ENCODE measurements at regions not wholly inside any gene's neighbourhood (a gene's known extent, or its start where the extent isn't known, plus 50 kb on each side); places are given as distances from the start of the nearest gene placed in this dataset.

- FAIRE-seq, result no peak
- TF ChIP-seq POLR2A (IDR thresholded peaks at IDR 0.05; ENCODE audit: low read depth, low read length), result no peak
- no peak for DNase-seq (ENCODE audit: insufficient read length, low spot score)
Observed at GRCh38 chr2:860259-860855, 90.3 kb upstream of the SNTG2 start.

DNA sequence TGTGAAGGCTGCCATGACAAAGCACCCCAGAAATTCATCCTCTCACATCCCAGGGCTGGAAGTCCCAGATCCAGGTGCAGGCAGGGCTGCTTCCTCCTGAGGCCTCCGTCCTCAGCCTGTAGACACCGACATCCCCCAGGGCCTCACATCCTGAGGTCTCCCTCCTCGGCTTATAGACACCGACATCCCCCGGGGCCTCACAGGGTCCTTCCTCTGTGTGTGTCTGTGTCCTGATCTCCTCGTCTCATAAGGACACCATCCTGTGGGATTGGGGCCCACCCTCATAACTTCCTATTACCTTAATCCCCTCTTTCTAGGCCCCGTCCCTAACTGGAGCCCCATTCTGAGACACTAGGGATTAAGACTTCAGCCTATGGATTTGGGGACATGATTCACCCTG, 92.0 kb upstream of the SNTG2 start:
- DNase-seq (ENCODE audit: insufficient read length, low spot score) (no peak), FAIRE-seq (no peak)
- TF ChIP-seq POLR2A (IDR thresholded peaks at IDR 0.05; ENCODE audit: low read depth, low read length), result no peak

DNA sequence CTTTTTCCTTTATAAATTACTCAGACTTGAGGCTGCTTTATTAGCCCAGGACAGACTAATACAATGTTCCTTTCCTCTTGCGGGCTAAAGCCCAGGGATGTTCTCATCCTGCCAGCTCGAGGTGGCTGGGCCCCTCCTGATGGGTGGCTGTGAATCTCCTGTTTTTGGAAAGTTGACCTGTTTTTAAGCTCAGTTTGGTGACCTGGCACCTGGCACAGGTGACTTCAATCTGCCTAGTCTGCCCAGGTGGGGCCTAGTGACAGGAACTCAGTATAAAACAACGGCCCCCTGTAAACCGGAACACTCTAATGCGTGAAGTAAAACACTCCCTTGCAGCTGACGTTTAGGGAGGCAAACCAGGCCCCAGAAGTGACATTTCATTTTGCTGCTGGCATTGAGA, 92.7 kb upstream of the SNTG2 start:
- DNase-seq (ENCODE audit: insufficient read length, low spot score) (no peak), FAIRE-seq (no peak)
- TF ChIP-seq POLR2A (IDR thresholded peaks at IDR 0.05; ENCODE audit: low read depth, low read length), result no peak

GRCh38 chr2:857081-857480, 93.6 kb upstream of the SNTG2 start:
- no peak for TF ChIP-seq POLR2A (IDR thresholded peaks at IDR 0.05; ENCODE audit: low read depth, low read length)
- DNase-seq (ENCODE audit: insufficient read length, low spot score) (no peak), FAIRE-seq (no peak)

GRCh38 chr2:856456-856855, 94.2 kb upstream of the SNTG2 start:
- no peak for DNase-seq (ENCODE audit: insufficient read length, low spot score)
- no peak for FAIRE-seq
- TF ChIP-seq POLR2A (IDR thresholded peaks at IDR 0.05; ENCODE audit: low read depth, low read length), result no peak

- DNase-seq (ENCODE audit: insufficient read length, low spot score) (no peak), FAIRE-seq (no peak)
- TF ChIP-seq POLR2A (IDR thresholded peaks at IDR 0.05; ENCODE audit: low read depth, low read length), result no peak
Observed at GRCh38 chr2:856041-856440, 94.6 kb upstream of the SNTG2 start.

DNA sequence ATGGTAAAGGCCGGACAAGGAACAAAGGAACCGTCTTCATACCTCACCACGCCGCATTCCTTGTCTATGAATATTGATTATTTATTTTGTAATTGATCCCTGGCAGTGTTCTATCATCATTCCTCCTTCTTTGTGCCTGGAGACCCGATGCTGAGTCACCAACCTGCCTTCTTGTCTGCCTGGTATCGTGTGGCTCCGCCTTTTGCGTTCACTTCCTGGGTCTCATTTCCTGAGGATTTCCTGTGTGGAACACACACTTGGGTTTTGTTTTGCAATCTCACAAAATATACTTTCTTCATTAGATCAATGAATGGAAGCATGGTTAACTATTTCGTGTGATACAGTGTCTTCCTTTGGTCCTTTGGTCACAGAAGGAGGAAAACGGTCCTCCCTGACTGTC, 95.5 kb upstream of the SNTG2 start:
- DNase-seq (ENCODE audit: insufficient read length, low spot score) (no peak), FAIRE-seq (no peak)
- TF ChIP-seq POLR2A (IDR thresholded peaks at IDR 0.05; ENCODE audit: low read depth, low read length), result no peak

DNA sequence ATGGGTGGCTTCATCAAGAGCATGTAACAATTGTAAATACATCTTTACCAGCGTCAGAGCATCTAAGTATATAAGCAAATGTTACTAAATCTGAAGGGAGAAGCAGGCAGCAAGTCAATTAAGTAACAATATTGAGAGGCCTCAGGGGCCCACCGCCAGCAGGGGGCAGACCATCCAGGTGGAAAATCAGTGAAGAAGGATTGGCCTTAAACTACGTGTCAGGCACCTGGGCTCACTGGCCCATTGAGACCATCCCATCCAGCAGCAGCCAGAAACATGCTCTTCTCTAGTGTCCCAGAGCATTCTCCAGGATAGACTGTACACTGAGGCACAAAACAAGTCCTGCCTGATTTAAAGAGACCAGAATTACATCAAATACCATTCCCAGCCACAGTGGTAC, 96.2 kb upstream of the SNTG2 start:
- no peak for TF ChIP-seq POLR2A (IDR thresholded peaks at IDR 0.05; ENCODE audit: low read depth, low read length)
- DNase-seq (ENCODE audit: insufficient read length, low spot score) (peak; percentile 20), FAIRE-seq (no peak)

- no peak for FAIRE-seq
- DNase-seq (ENCODE audit: insufficient read length, low spot score), result no peak
- TF ChIP-seq POLR2A (IDR thresholded peaks at IDR 0.05; ENCODE audit: low read depth, low read length), result no peak
Observed at GRCh38 chr2:853203-853870, 97.3 kb upstream of the SNTG2 start.

DNA sequence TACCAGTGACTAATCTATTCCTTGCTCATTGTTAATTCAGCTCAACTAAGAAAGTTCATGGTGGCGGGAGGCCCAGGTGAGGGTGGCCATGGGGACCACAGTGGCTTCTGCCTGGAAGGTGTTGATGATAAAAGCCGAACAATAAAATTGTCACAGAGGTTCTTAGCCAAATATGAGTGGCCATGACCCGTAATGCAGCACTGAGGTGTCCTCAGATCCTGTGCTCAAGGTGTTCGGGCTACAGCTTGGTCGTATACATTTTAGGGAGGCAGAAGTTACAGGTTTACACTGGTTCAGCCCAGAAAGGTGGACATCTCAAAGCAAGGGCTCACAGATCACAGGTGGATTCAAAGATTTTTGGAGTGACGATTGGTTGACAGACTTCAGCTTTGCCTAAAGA, 98.5 kb upstream of the SNTG2 start:
- no peak for TF ChIP-seq POLR2A (IDR thresholded peaks at IDR 0.05; ENCODE audit: low read depth, low read length)
- FAIRE-seq (no peak), DNase-seq (ENCODE audit: insufficient read length, low spot score) (no peak)

GRCh38 chr2:851680-852079, 99.0 kb upstream of the SNTG2 start:
- DNase-seq (ENCODE audit: insufficient read length, low spot score) (no peak), FAIRE-seq (no peak)
- TF ChIP-seq POLR2A (IDR thresholded peaks at IDR 0.05; ENCODE audit: low read depth, low read length), result no peak

- DNase-seq (ENCODE audit: insufficient read length, low spot score), result no peak
- no peak for FAIRE-seq
- no peak for TF ChIP-seq POLR2A (IDR thresholded peaks at IDR 0.05; ENCODE audit: low read depth, low read length)
Observed at GRCh38 chr2:851078-851477, 99.6 kb upstream of the SNTG2 start.

DNA sequence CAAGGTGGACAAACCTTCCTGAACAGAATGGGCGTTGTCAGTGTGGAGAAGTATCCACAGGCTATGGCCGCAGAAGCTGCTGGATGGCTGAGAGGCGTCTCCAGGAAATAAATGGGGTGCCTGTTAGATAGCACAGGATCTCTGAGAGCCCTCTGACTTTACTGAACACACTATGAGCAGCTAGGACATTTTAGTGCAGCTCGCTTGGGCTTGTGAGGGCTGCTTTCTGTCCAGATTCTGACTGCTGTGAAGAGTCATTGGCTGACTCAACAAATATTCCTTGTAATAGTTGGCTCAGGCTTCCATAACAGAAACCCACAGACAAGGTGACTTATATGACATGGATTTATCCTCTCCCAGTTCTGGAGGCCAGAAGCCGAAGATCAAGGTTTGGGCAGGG, 100.2 kb upstream of the SNTG2 start:
- no peak for FAIRE-seq
- DNase-seq (ENCODE audit: insufficient read length, low spot score), result no peak
- no peak for TF ChIP-seq POLR2A (IDR thresholded peaks at IDR 0.05; ENCODE audit: low read depth, low read length)

- TF ChIP-seq POLR2A (IDR thresholded peaks at IDR 0.05; ENCODE audit: low read depth, low read length), result no peak
- FAIRE-seq (no peak), DNase-seq (ENCODE audit: insufficient read length, low spot score) (no peak)
Observed at GRCh38 chr2:848099-848498, 102.5 kb upstream of the SNTG2 start.

GRCh38 chr2:847669-848068, 103.0 kb upstream of the SNTG2 start:
- no peak for TF ChIP-seq POLR2A (IDR thresholded peaks at IDR 0.05; ENCODE audit: low read depth, low read length)
- DNase-seq (ENCODE audit: insufficient read length, low spot score) (no peak), FAIRE-seq (no peak)

All from H54 (cell line).